Brain microvascular endothelial cell (primary cell): ENCODE measurements at regions not wholly inside any gene's neighbourhood (a gene's known extent, or its start where the extent isn't known, plus 50 kb on each side); places are given as distances from the start of the nearest gene placed in this dataset.

Source experiments
- DNase-seq: peaks from one replicate; pipeline ENCODE4 v3.0.0-alpha.2; 2020
- H3K27ac ChIP-seq: fragments of 250-450 bp; sonication (Bioruptor Pico); 2 replicates; pipeline ENCODE4 v1.5.1; 2020; ENCODE audit warnings: mild to moderate bottlenecking, moderate library complexity
- H3K27me3 ChIP-seq: fragments of 250-450 bp; sonication (Bioruptor Pico); replicated peaks from 2 replicates; pipeline ENCODE4 v1.5.1; 2020; ENCODE audit warnings: mild to moderate bottlenecking
- H3K36me3 ChIP-seq: fragments of 250-450 bp; sonication (Bioruptor Pico); replicated peaks from 2 replicates; pipeline ENCODE4 v1.5.1; 2020; ENCODE audit warnings: mild to moderate bottlenecking
- H3K4me3 ChIP-seq: 2 replicates; pipeline ENCODE4 v1.5.1; 2011; ENCODE audit warnings: low read depth, mild to moderate bottlenecking, control low read depth, low read length, moderate library complexity
- in situ Hi-C: cut with HindIII; loops from 2 replicates; pipeline ENCODE4 v1.10.0; 2017; ENCODE audit warnings: low sequenced_read_pairs, low pct_ligation_motif_present
- TF ChIP-seq, protein P1 (sequence below): IDR thresholded peaks from 2 replicates; pipeline ENCODE4 v1.5.1; 2011; ENCODE audit warnings: low read depth, mild to moderate bottlenecking, moderate library complexity, low read length, control low read depth, inconsistent platforms; ENCODE audit errors: missing control alignments

DNA sequence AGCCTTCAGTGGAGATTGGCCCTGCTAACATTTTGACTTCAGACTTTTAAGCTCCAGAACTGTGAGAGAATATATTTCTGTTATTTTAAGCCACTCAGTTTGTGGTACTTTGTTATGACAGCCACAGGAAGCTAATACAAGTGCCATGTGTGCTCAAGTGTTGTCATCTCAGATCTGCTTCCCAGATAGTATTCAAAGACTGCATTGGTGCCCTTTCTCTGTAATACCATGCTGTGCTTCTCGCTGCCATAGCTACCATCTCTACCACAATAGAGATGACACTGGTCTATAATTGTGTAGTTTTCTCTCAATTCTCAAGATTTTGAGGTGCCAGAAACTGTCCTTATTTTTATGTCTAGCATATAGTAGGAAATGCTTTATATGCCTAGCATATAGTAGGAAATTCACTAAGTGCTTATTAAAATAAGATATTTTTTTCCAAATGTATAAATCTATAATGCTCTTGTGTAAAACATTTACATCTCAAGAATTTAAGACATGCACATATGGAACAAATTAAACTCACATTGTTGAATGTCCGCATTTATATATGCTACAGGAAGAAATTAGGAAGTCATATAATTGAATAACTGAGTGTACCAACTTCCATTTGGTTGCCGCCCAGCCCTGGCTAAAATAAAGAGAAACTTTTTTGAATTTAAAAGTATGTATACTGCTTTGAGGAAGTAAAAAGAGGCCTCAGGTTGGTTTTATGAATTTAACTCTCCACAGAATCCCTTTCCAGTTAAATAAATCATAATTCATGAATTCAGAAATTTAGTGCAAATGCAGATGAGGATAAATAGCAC, 77.6 kb downstream of the TPBG start:
- in situ Hi-C loops: no loop called here
- no peak for DNase-seq
- TF ChIP-seq, protein P1, sequence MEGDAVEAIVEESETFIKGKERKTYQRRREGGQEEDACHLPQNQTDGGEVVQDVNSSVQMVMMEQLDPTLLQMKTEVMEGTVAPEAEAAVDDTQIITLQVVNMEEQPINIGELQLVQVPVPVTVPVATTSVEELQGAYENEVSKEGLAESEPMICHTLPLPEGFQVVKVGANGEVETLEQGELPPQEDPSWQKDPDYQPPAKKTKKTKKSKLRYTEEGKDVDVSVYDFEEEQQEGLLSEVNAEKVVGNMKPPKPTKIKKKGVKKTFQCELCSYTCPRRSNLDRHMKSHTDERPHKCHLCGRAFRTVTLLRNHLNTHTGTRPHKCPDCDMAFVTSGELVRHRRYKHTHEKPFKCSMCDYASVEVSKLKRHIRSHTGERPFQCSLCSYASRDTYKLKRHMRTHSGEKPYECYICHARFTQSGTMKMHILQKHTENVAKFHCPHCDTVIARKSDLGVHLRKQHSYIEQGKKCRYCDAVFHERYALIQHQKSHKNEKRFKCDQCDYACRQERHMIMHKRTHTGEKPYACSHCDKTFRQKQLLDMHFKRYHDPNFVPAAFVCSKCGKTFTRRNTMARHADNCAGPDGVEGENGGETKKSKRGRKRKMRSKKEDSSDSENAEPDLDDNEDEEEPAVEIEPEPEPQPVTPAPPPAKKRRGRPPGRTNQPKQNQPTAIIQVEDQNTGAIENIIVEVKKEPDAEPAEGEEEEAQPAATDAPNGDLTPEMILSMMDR: no peak

DNA sequence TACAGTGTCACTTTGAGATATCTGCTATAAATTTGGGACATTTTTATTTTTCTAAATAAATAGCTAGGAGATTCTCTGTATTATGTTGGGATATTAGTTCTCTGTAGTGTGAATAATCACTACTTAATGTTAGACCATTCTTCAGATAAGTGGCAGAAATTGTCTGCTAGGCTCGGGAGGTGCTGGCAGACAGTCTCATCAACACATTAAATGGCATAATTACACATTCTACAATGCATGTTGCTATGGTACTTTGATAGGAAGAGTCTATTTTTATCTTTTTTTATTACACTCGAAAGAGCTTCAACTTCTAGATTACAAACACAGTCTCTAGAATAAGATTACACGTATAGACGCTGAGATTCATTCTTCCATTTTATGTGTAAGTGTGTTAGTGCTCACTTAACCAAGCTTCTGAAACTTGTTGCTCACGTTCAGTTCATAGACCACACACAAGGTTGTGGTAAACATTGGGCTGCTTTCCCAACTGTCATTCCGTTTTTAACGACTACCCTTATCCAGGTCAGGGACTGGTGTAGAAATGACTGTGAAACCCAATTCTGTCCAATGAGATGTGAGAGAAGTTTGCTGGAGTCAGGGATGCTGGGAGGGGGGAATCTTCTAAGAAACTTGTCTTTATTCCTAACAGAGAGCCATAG, 78.6 kb downstream of the TPBG start:
- in situ Hi-C loops: no loop called here
- Histone ChIP-seq H3K36me3 (no peaks in the 10 kb centered on the region), H3K27ac (no peak overlapping the region), H3K4me3 (no peak overlapping the region), H3K27me3 (no peaks in the 10 kb centered on the region)
- no peak for DNase-seq
- TF ChIP-seq, protein P1: no peak

More for the DNA sequence above, 77.6 kb downstream of the TPBG start:
- no peaks in the 10 kb centered on the region for H3K36me3 ChIP-seq
- H3K27me3 ChIP-seq: no peaks in the 10 kb centered on the region
- H3K27ac ChIP-seq: no peak overlapping the region
- no peak overlapping the region for H3K4me3 ChIP-seq

GRCh38 chr6:82458147-82458546, 94.5 kb downstream of the TPBG start:
- no peaks in the 10 kb centered on the region for H3K36me3 ChIP-seq
- H3K4me3 ChIP-seq: no peak overlapping the region
- no peak overlapping the region for H3K27ac ChIP-seq
- TF ChIP-seq, protein P1: no peak
- DNase-seq: no peak
- H3K27me3 ChIP-seq: no peaks in the 10 kb centered on the region
- in situ Hi-C loops: no loop called here

DNA sequence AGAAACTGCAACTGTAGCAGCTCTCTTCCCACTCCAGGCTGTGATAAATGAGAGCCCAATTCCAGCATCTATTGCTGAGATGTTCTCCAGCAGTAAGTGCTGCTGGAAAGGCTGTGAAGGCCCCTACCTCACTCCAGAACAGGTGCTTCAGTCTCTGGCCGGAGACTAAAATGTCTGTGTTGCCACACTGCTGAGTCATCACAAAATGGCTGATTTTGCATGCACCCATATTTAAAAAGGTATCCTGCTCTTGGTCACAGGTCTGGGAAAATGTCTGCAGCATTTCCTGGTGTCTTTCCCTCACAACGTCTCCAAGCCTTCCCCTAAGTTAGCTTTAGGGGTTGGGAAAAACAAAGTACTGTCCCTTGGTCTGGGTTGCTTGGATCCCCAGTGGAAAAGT, 95.1 kb downstream of the TPBG start:
- in situ Hi-C loops: no loop called here
- DNase-seq: no peak
- H3K4me3 ChIP-seq: no peak overlapping the region
- no peak overlapping the region for H3K27ac ChIP-seq
- no peaks in the 10 kb centered on the region for H3K36me3 ChIP-seq
- TF ChIP-seq, protein P1: no peak
- H3K27me3 ChIP-seq: no peaks in the 10 kb centered on the region

GRCh38 chr6:82461536-82461935, 97.9 kb downstream of the TPBG start:
- H3K4me3 ChIP-seq: no peak overlapping the region
- no peak for DNase-seq
- in situ Hi-C loops: no loop called here
- TF ChIP-seq, protein P1: no peak
- no peak overlapping the region for H3K27ac ChIP-seq
- no peaks in the 10 kb centered on the region for H3K36me3 ChIP-seq
- no peaks in the 10 kb centered on the region for H3K27me3 ChIP-seq
